ENCODE measurements at regions not wholly inside any gene's neighbourhood (a gene's known extent, or its start where the extent isn't known, plus 50 kb on each side); places are given as distances from the start of the nearest gene placed in this dataset.

- Mint-ChIP-seq H3K27me3 (no peaks in the 10 kb centered on the region), H3K36me3 (ENCODE audit: insufficient read depth) (no peaks in the 10 kb centered on the region), H3K4me3 (ENCODE audit: low read depth) (no peak overlapping the region), H3K9me3 (ENCODE audit: low read depth) (peaks cover 7% of the 10 kb centered on the region), H3K27ac (no peak overlapping the region), H3K4me1 (ENCODE audit: low read depth) (peaks cover 18% of the 10 kb centered on the region)
- no peak for DNase-seq (ENCODE audit: low spot score, unreplicated experiment)
- no peak for TF ChIP-seq CTCF (IDR thresholded peaks at IDR 0.05; ENCODE audit: unreplicated experiment)
Measured at GRCh38 chr13:70729369-70729768, 621.1 kb upstream of the KLHL1 start.

- no peak overlapping the region for H3K4me3 Mint-ChIP-seq (ENCODE audit: low read depth)
- H3K27ac Mint-ChIP-seq = no peak overlapping the region
Measured at GRCh38 chr13:70723732-70724131, 615.5 kb upstream of the KLHL1 start.

GRCh38 chr13:70720386-70720785 lies 612.1 kb upstream of the KLHL1 start:
- Mint-ChIP-seq H3K4me1 (ENCODE audit: low read depth) (peaks cover 16% of the 10 kb centered on the region), H3K4me3 (ENCODE audit: low read depth) (no peak overlapping the region), H3K36me3 (ENCODE audit: insufficient read depth) (no peaks in the 10 kb centered on the region), H3K27ac (no peak overlapping the region), H3K9me3 (ENCODE audit: low read depth) (no peaks in the 10 kb centered on the region), H3K27me3 (no peaks in the 10 kb centered on the region)
- no peak for DNase-seq (ENCODE audit: low spot score, unreplicated experiment)
- TF ChIP-seq CTCF (IDR thresholded peaks at IDR 0.05; ENCODE audit: unreplicated experiment) = no peak

More at GRCh38 chr13:70723732-70724131, 615.5 kb upstream of the KLHL1 start:
- Mint-ChIP-seq H3K9me3 (ENCODE audit: low read depth) (no peaks in the 10 kb centered on the region), H3K36me3 (ENCODE audit: insufficient read depth) (no peaks in the 10 kb centered on the region), H3K4me1 (ENCODE audit: low read depth) (peaks cover 16% of the 10 kb centered on the region), H3K27me3 (no peaks in the 10 kb centered on the region)
- no peak for DNase-seq (ENCODE audit: low spot score, unreplicated experiment)
- TF ChIP-seq CTCF (IDR thresholded peaks at IDR 0.05; ENCODE audit: unreplicated experiment) = peak; percentile 48

- DNase-seq (ENCODE audit: low spot score, unreplicated experiment) = no peak
- Mint-ChIP-seq H3K9me3 (ENCODE audit: low read depth) (peaks cover 7% of the 10 kb centered on the region), H3K4me1 (ENCODE audit: low read depth) (no peaks in the 10 kb centered on the region), H3K27me3 (no peaks in the 10 kb centered on the region), H3K4me3 (ENCODE audit: low read depth) (no peak overlapping the region), H3K27ac (no peak overlapping the region), H3K36me3 (ENCODE audit: insufficient read depth) (no peaks in the 10 kb centered on the region)
- TF ChIP-seq CTCF (IDR thresholded peaks at IDR 0.05; ENCODE audit: unreplicated experiment) = peak; percentile 36
Measured at GRCh38 chr13:70714993-70715392, 606.7 kb upstream of the KLHL1 start.

- Mint-ChIP-seq H3K4me1 (ENCODE audit: low read depth) (no peaks in the 10 kb centered on the region), H3K9me3 (ENCODE audit: low read depth) (peaks cover 11% of the 10 kb centered on the region), H3K27me3 (no peaks in the 10 kb centered on the region)
Measured at GRCh38 chr13:70708775-70709174, 600.5 kb upstream of the KLHL1 start.

More at GRCh38 chr13:70708775-70709174, 600.5 kb upstream of the KLHL1 start:
- H3K36me3 Mint-ChIP-seq (ENCODE audit: insufficient read depth) = no peaks in the 10 kb centered on the region
- TF ChIP-seq CTCF (IDR thresholded peaks at IDR 0.05; ENCODE audit: unreplicated experiment) = no peak
- no peak for DNase-seq (ENCODE audit: low spot score, unreplicated experiment)
- no peak overlapping the region for H3K27ac Mint-ChIP-seq
- no peak overlapping the region for H3K4me3 Mint-ChIP-seq (ENCODE audit: low read depth)

Measured in progenitor cell of endocrine pancreas (in vitro differentiated cells).